Vagina (tissue), 2 donors: ENCODE measurements at regions not wholly inside any gene's neighbourhood (a gene's known extent, or its start where the extent isn't known, plus 50 kb on each side); places are given as distances from the start of the nearest gene placed in this dataset.

Experiments
- CTCF ChIP-seq, 3 experiments: fragments of 450-650 bp in 2 of 3; fragments of 200-600 bp in 1 of 3; sonication (generic) in 1 of 3; IDR thresholded peaks; one replicate each; pipeline ENCODE4 v1.5.1; 2017 to 2019; ENCODE audit warnings: antibody characterized with exemption in 3 of 3, mild to moderate bottlenecking in 2 of 3, moderate library complexity in 2 of 3
- POLR2A ChIP-seq, 2 donors: fragments of 450-650 bp; IDR thresholded peaks; one replicate each; pipeline ENCODE4 v1.6.1; 2017; ENCODE audit warnings: antibody characterized with exemption in 2 of 2, mild to moderate bottlenecking in 2 of 2, moderate library complexity in 2 of 2

DNA sequence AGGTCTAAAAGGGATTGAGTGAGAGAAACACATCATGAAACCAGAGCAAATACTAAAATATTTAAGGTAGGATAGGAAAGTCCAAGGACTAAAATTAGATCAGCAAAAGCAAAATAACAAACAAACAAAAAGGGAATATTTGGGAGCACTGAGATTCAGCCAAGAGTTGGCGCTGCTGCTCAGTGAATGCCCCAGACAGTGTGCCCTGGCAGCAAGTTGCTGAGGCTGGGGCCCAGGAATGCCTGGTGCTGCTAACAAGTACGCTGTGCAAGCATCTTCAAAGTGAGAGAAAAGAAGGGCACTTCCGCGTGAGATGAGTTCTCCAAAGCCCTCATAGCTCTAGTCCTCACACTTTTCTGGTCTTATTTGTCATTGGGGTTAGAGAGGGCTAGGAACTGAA is 603.3 kb downstream of the EFNA5 start:
- TF ChIP-seq POLR2A (IDR thresholded peaks at IDR 0.05) (no peak), CTCF (IDR thresholded peaks at IDR 0.05) (no peak)
